IPS-18a (cell line): ENCODE measurements at regions not wholly inside any gene's neighbourhood (a gene's known extent, or its start where the extent isn't known, plus 50 kb on each side); places are given as distances from the start of the nearest gene placed in this dataset.

Source experiments
- H3K27ac ChIP-seq: one replicate; pipeline ENCODE4 v1.5.1; 2013; ENCODE audit warnings: low read length
- H3K27me3 ChIP-seq: one replicate; pipeline ENCODE4 v1.6.1; 2013; ENCODE audit warnings: mild to moderate bottlenecking, low read length; ENCODE audit not compliant: control insufficient read depth, insufficient read depth
- H3K36me3 ChIP-seq: one replicate; pipeline ENCODE4 v1.6.1; 2013; ENCODE audit warnings: low read depth, low read length; ENCODE audit not compliant: control insufficient read depth
- H3K4me1 ChIP-seq: one replicate; pipeline ENCODE4 v1.6.1; 2013; ENCODE audit warnings: low read depth, low read length; ENCODE audit not compliant: control insufficient read depth
- H3K4me3 ChIP-seq: one replicate; pipeline ENCODE4 v1.5.1; 2013; ENCODE audit warnings: low read length
- H3K9ac ChIP-seq: one replicate; pipeline ENCODE4 v1.6.1; 2013; ENCODE audit warnings: mild to moderate bottlenecking, low read length, moderate library complexity
- H3K9me3 ChIP-seq: one replicate; pipeline ENCODE4 v1.6.1; 2013; ENCODE audit warnings: low read depth, low read length; ENCODE audit not compliant: control insufficient read depth

DNA sequence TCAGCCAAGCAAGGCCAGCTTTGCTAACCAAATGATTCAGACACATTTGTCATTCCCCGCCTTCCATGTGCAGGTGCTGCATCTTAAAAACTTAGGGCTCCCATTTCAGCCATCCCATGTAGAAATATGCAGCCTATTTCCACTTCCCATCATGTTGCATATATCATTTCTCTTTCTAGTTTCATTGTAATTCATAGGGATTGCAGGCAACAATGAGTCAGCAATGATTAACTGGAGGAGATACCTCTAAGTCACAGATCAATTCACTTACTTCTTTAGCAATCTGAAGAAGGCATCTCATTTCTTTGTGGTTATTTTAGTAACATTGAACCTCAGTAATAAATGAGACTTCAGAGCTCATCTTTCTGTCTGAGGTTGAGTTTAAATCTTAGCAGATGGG, 276.1 kb upstream of the PKDCC start:
- Histone ChIP-seq H3K4me3 (no peak overlapping the region), H3K9ac (no peak overlapping the region), H3K27me3 (no peaks in the 10 kb centered on the region), H3K9me3 (no peaks in the 10 kb centered on the region), H3K4me1 (peaks cover 5% of the 10 kb centered on the region), H3K27ac (no peak overlapping the region), H3K36me3 (no peaks in the 10 kb centered on the region)

DNA sequence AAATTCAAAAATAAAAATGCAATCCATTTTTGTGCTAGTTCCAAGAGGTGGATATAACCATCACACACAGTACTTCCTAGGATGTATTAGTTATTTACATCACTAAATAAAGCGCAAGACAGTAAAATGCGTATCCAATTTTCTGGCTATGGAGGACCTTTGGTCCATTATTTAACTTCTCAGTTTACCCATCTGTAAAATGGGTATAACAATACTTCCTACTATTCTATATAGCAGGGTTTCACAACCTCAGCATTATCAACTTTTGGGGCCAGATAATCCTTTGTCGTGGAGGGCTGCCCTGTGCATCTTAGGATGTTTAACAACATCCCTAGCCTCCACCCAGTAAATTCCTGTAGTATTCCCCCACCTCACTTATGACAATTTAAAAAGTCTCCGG, 275.1 kb upstream of the PKDCC start:
- no peak overlapping the region for H3K27ac ChIP-seq
- no peak overlapping the region for H3K9ac ChIP-seq
- no peaks in the 10 kb centered on the region for H3K36me3 ChIP-seq
- no peaks in the 10 kb centered on the region for H3K9me3 ChIP-seq
- H3K4me3 ChIP-seq = no peak overlapping the region
- H3K4me1 ChIP-seq = peaks cover 5% of the 10 kb centered on the region
- H3K27me3 ChIP-seq = no peaks in the 10 kb centered on the region

DNA sequence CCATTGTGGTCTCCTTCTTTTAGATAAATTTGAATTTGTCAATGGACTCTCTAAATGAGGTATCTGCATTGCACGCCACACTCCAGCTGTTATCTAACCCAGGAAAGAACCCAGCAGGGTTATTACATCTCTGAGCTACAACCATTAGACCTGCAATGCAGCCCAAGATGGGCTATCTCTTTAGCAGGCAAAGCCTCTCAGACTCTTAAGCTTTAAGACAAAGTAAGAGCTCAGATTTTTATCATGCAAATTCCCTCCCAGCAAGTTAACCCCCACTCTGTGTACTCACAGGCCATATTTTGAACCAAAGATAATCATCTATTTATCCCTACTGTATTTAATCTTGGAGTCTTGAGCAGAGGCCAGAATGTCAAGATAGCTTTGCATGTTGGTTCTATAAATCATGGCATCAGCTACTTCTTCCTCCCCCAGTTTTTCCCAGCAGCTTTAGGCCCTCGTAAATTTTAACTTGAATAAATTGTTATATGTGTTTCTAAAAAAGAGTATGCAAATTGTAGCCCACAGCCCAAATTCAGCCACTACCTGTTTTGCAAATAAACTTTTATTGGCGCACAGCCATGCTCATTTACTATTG, 273.7 kb upstream of the PKDCC start:
- Histone ChIP-seq H3K27ac (no peak overlapping the region), H3K9me3 (no peaks in the 10 kb centered on the region), H3K36me3 (no peaks in the 10 kb centered on the region), H3K27me3 (no peaks in the 10 kb centered on the region), H3K4me3 (no peak overlapping the region), H3K9ac (no peak overlapping the region), H3K4me1 (peaks cover 5% of the 10 kb centered on the region)

DNA sequence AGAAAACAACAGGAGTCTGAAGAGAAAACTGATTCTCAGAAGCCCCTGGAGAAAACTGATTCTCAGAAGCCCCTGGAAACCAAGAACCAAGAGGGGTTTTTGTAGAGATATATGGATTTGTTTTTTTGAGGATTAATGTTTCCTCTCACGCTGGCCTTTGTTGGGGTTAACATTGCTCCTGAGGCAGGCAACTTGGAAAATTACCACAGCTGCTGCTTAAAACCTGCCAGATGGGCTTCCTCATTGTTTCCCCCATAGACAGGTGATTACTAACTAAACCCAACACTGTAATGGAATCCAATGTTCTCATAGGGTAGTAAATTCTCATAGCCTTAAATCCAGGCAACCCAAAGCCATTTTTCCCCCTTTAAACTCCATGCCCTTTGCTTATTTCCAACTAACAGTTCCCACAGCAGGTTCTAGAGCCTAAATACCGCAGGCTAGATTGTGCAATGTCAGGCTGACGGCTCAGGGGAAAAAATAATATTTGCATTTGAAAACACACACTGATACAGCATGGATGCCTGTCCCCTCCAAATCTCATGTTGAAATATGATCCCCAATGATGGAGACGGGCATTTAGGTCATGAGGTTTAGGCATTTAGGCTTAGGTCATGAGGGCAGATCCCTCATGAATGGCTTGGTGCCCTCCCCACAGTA, 272.3 kb upstream of the PKDCC start:
- Histone ChIP-seq H3K27ac (no peak overlapping the region), H3K36me3 (no peaks in the 10 kb centered on the region), H3K9me3 (no peaks in the 10 kb centered on the region), H3K9ac (no peak overlapping the region), H3K27me3 (no peaks in the 10 kb centered on the region), H3K4me1 (peaks cover 12% of the 10 kb centered on the region), H3K4me3 (no peak overlapping the region)

DNA sequence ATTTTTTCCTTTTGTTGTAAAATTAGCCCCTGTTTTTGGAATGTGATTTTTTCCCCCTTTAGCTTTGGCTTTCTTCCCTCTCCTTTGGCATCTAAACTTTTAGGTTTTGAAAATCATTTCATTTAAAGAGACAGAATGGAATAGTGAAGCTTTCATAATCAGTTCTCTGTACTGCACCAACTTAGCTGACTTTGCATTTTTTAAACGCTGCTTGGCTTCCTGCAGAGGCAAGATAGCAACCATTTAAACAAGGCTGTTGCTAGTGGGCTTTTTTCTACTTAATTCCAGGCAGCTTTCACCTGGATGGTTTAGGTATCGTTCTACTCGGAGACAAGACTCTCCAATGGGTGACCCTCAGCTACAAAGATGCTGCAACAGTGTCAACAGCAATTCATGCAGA, 267.9 kb upstream of the PKDCC start:
- no peak overlapping the region for H3K9ac ChIP-seq
- H3K4me3 ChIP-seq = no peak overlapping the region
- H3K36me3 ChIP-seq = no peaks in the 10 kb centered on the region
- H3K4me1 ChIP-seq = peaks cover 8% of the 10 kb centered on the region
- no peak overlapping the region for H3K27ac ChIP-seq
- no peaks in the 10 kb centered on the region for H3K27me3 ChIP-seq
- no peaks in the 10 kb centered on the region for H3K9me3 ChIP-seq

- H3K4me1 ChIP-seq = peaks cover 8% of the 10 kb centered on the region
- no peaks in the 10 kb centered on the region for H3K27me3 ChIP-seq
Observed at GRCh38 chr2:41782306-41783158, 265.3 kb upstream of the PKDCC start.

DNA sequence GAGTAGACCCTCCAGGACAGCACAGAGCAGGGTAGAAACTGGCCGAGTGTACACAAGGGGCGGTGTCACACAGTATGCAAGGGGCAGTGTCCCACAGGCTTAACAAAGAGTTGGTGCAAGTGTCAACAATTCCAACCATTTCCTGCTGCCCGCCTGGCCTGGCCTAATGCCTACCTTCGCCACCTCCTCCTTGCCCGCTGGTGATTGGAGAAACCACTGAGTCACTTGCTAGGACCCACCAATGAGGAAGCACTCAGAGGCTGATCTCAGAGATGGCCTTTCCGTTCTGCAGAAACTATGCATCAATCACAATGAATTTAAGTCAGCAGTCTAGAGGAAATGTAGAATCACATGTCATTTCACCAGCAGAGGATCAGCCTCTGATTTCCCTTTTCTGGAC, 263.3 kb upstream of the PKDCC start:
- H3K4me3 ChIP-seq = no peak overlapping the region
- no peaks in the 10 kb centered on the region for H3K36me3 ChIP-seq
- no peaks in the 10 kb centered on the region for H3K27me3 ChIP-seq
- peaks cover 5% of the 10 kb centered on the region for H3K4me1 ChIP-seq
- no peak overlapping the region for H3K9ac ChIP-seq
- H3K27ac ChIP-seq = no peak overlapping the region
- H3K9me3 ChIP-seq = no peaks in the 10 kb centered on the region

More at GRCh38 chr2:41782306-41783158, 265.3 kb upstream of the PKDCC start:
- Histone ChIP-seq H3K27ac (no peak overlapping the region), H3K4me3 (no peak overlapping the region), H3K36me3 (no peaks in the 10 kb centered on the region), H3K9me3 (no peaks in the 10 kb centered on the region), H3K9ac (no peak overlapping the region)

DNA sequence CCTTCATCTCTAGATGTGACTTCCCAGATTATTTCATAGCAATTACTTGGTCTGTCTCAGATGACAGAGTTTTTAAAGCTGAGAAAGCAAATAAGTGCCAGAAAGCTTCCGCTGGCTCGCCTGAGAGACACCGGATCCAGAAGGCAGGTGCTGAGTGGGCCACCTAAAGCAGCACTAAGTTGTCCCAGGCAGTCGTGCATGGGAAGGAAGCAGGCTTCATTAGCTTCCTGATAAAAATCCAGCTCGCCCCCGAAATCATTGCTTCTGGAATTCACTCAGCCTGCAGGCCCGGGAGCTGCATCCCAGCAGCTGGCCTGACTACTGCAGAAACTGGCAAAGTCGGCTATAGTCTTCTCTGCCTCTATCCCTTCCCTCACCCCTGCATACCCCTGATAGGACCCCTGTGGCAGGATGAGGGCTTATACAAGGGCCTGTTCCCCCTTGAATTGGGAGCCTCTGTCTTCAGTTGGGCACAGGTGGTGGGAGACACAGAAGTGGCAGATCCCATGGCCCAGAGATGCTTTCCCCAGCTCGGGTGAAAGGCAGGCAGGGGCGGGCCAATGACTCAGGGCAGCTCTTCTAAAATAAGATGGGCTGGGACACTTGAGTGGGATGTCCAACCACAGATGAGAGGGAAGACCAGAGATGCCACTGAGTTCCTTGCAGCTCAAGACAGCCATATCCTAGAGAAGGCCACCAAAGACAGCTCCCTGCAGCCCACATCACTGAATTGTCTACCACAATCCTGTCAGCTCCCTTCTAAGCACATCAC, 262.4 kb upstream of the PKDCC start:
- Histone ChIP-seq H3K36me3 (no peaks in the 10 kb centered on the region), H3K9ac (no peak overlapping the region), H3K27me3 (no peaks in the 10 kb centered on the region), H3K4me1 (no peaks in the 10 kb centered on the region), H3K9me3 (no peaks in the 10 kb centered on the region), H3K27ac (no peak overlapping the region), H3K4me3 (no peak overlapping the region)

DNA sequence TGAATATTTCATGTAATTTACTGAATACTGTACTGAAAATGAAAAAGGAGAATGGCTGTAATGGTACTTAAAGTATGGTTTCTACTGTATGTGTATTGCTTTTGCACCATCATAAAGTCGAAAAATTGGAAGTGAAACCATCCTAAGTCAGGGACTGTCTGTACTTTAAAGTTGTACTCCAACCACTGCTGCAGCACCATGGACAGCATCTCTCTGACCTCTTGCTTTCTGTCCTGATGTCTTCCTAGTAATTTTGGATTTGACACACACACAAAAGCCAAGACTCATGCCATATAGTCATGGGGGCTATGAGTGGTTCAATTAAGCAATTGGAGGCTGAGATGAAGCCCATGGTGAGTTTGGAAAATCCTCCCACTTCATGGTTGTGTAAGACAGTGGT, 256.3 kb upstream of the PKDCC start:
- no peaks in the 10 kb centered on the region for H3K27me3 ChIP-seq
- no peaks in the 10 kb centered on the region for H3K9me3 ChIP-seq
- H3K36me3 ChIP-seq = no peaks in the 10 kb centered on the region
- H3K27ac ChIP-seq = no peak overlapping the region
- no peaks in the 10 kb centered on the region for H3K4me1 ChIP-seq
- H3K4me3 ChIP-seq = no peak overlapping the region
- no peak overlapping the region for H3K9ac ChIP-seq

GRCh38 chr2:41803361-41803760, 244.5 kb upstream of the PKDCC start:
- no peaks in the 10 kb centered on the region for H3K4me1 ChIP-seq
- H3K36me3 ChIP-seq = no peaks in the 10 kb centered on the region
- H3K4me3 ChIP-seq = no peak overlapping the region
- no peaks in the 10 kb centered on the region for H3K27me3 ChIP-seq
- H3K27ac ChIP-seq = no peak overlapping the region
- no peaks in the 10 kb centered on the region for H3K9me3 ChIP-seq
- H3K9ac ChIP-seq = no peak overlapping the region

DNA sequence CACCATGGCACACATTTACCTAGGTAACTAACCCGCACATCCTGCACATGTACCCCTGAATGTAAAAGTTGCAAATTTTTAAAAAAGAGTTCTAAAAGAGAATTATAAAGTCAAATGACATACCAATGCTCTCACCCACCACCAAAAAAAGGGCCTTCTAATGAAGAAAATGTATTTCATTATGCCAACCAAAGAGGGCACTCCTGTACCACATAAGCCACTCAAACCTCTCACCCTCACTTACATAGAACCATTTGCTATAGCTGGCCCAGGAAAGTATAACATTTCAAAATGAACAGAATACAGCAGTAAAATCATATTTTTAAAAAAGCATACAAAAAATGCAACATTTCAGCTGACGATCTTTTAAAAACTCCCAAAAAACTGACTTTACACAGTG, 241.5 kb upstream of the PKDCC start:
- Histone ChIP-seq H3K9me3 (no peaks in the 10 kb centered on the region), H3K4me1 (no peaks in the 10 kb centered on the region)

More for the DNA sequence above, 241.5 kb upstream of the PKDCC start:
- Histone ChIP-seq H3K4me3 (no peak overlapping the region), H3K9ac (no peak overlapping the region), H3K27ac (no peak overlapping the region), H3K27me3 (no peaks in the 10 kb centered on the region), H3K36me3 (no peaks in the 10 kb centered on the region)
